Stomach (tissue), 4 donors: ENCODE measurements at regions not wholly inside any gene's neighbourhood (a gene's known extent, or its start where the extent isn't known, plus 50 kb on each side); places are given as distances from the start of the nearest gene placed in this dataset.
"Not testable (repeated sequence)": the region's sequence is repeated elsewhere in the genome, so short reads cannot be mapped to it uniquely, and the experiment has no call there.

ENCODE experiments used
- CTCF ChIP-seq, 7 experiments: fragments of 450-650 bp in 4 of 7; fragments of 200-600 bp in 3 of 7; sonication (generic) in 3 of 7; IDR thresholded peaks; one replicate each; pipeline ENCODE4 v1.5.1; 2016 to 2019; ENCODE audit warnings: antibody characterized with exemption in 7 of 7, control low read depth in 2 of 7, mild to moderate bottlenecking in 1 of 7
- EP300 ChIP-seq: sonication (generic); formaldehyde crosslinking; IDR thresholded peaks from one replicate; pipeline ENCODE4 v1.6.1; 2017; ENCODE audit warnings: antibody characterized with exemption
- POLR2A ChIP-seq, 4 donors: fragments of 450-650 bp; IDR thresholded peaks; one replicate each; pipeline ENCODE4 v1.6.1; 2016; ENCODE audit warnings: antibody characterized with exemption in 4 of 4, control low read depth in 2 of 4, mild to moderate bottlenecking in 1 of 4, moderate library complexity in 1 of 4
- POLR2AphosphoS5 ChIP-seq, 3 donors: sonication (generic); formaldehyde crosslinking; IDR thresholded peaks; one replicate each; pipeline ENCODE4 v1.6.1; 2016; ENCODE audit warnings: antibody characterized with exemption in 3 of 3

- TF ChIP-seq CTCF (IDR thresholded peaks at IDR 0.05); POLR2AphosphoS5 (IDR thresholded peaks at IDR 0.05); POLR2A (IDR thresholded peaks at IDR 0.05); EP300: not testable (repeated sequence)
Measured at GRCh38 chr20:30975859-30976258, 281.6 kb upstream of the DEFB115 start.
